NCI-H2107 treated with DMSO at 0.1 percent for 48 hours (cell line): ENCODE measurements at regions not wholly inside any gene's neighbourhood (a gene's known extent, or its start where the extent isn't known, plus 50 kb on each side); places are given as distances from the start of the nearest gene placed in this dataset.
"Not testable (repeated sequence)": the region's sequence is repeated elsewhere in the genome, so short reads cannot be mapped to it uniquely, and the experiment has no call there.

Experiments used
- DNase-seq: peaks from one replicate; lab custom pipeline; 2025; ENCODE audit not compliant: unreplicated experiment; lab: John Stamatoyannopoulos, UW

GRCh38 chr3:167106456-167106855 lies 273.6 kb downstream of the ZBBX start:
- DNase-seq: no peak

DNA sequence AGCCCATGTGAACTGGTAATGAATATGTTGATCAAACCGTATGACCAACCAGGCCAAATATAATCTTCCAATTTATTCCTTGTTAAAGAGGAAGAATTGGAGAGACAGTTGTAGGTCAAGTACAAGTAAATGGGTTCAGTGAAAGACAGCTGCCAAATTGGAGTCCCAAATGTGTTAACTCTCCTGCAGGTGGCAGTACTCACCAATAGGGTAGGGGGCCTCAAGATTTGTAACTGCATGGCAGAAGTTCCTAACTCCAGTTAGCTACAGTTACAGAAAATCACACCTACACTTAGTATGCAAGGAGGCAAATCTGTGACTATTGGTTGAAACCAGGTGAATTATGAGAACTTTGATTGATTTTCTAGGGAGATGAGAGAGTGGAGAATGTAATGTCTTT lies 278.0 kb downstream of the ZBBX start:
- no peak for DNase-seq

DNA sequence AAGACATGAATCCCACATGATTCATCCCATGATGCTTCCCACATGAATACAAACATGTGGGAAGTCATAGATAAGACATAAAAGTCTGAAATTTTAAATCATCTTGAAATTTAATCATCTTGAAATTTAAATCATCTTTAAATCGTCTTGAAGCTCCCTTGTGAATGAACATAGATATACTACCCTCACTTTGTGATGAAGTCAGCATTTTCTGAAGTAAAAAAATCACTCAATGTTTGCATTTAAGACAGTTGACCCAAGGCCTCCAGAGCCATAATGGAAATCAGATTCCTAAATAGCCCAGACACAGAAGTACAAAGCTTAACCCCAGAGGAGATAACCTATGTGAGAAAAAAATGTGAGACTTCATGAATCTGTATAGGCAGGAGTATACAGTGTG lies 279.4 kb downstream of the ZBBX start:
- no peak for DNase-seq

DNA sequence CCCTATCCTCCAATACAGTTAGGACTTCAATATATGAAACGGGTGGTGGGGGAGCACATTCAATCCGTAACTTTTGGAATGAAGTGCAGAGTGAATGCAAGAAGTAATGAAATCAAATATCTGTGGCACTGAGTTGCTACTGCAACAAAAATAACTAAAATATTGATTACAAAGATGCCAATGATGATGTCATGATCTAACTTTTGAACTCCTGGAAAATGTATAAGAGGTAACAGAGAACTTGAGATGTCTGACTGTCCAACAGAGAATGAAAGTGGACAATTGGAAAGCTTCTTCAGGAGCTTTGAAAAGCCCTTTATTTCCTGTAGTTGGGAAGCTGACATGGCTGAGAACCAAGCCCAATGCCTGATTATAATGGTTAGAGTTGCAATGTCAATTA lies 279.9 kb downstream of the ZBBX start:
- DNase-seq: no peak

DNA sequence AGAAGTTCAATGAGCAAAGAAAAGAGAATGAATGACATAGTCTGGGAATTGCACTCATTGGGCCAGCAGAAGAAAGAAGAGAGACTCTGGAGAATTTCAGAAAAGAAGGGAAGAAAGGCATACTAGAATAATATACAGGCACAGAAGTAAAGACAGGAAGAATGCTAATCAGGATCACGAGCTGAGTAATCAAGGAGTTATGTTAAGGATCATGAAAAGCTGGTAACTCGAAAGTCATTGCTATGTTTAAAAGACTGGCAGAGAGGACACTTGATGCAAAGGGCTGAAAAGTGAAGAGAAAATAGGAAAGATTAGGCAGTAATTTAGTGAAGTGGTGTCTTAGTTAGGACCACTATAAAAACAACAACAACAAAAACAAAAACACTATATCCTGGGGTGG lies 284.1 kb downstream of the ZBBX start:
- DNase-seq: no peak

- no peak for DNase-seq
Measured at GRCh38 chr3:167094632-167095031, 285.5 kb downstream of the ZBBX start.

DNA sequence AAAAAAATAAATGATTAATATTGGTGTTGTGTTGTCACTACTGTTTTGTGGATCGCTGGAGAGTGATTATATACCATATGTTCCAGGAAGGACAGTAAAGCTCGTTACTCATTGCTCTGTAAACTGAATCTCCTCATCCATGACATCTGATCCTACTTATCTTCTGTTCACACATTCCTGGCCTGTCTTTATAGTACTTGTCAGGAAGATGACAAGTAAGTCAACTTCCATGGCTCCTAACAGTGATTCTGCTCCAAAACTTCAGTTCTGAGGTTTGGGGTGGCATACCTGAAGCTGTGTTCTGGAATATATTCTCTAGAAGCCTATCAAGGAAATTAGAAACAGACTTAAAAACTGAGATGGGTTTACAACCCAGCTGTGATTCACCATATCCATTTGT lies 288.9 kb downstream of the ZBBX start:
- DNase-seq: no peak

- DNase-seq: no peak
Measured at GRCh38 chr3:167084545-167084944, 295.6 kb downstream of the ZBBX start.

- peak; percentile 7 for DNase-seq
Measured at GRCh38 chr3:167078070-167078622, 302.0 kb downstream of the ZBBX start.

GRCh38 chr3:167067787-167068161 lies 312.3 kb downstream of the ZBBX start:
- no peak for DNase-seq

GRCh38 chr3:167066977-167067786 lies 312.9 kb downstream of the ZBBX start:
- peak; percentile 52 for DNase-seq

DNA sequence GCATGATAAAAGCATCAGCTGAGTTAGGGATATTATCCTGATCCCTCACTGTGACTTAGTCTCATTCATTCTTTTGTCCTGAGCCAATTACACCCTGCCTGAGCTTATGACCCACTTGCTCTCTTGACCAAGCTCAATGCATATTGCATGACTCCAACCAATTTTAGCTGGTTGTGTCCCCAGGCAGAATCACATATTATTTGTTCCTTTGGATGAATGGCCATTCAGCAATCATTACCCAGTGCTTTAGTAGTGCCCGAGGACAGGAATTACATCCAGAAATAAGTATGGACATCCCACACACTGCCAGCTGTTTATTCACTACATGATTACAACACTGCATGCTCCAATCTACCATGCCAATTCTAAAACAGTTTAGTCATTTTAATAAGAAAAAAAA lies 322.5 kb downstream of the ZBBX start:
- DNase-seq: no peak

- no peak for DNase-seq
Measured at GRCh38 chr3:167054926-167055325, 325.2 kb downstream of the ZBBX start.

DNA sequence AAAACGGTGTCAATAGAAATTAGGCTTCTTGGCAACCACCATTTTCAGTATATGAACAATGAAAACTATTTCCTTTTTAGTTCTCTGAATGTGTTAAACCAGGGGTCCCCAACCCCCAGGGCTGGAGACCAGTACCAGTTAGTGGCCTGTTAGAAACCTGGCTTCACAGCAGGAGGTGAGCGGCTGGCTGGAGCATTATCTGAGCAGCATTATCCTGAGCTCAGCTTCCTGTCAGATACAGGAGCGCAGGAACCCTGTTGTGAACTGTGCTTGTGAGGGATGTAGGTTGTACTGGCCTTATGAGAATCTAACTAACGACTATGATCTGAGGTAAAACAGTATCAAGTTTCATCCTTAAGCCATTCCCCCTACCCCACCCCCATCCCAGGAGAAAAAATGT lies 328.7 kb downstream of the ZBBX start:
- no peak for DNase-seq

DNA sequence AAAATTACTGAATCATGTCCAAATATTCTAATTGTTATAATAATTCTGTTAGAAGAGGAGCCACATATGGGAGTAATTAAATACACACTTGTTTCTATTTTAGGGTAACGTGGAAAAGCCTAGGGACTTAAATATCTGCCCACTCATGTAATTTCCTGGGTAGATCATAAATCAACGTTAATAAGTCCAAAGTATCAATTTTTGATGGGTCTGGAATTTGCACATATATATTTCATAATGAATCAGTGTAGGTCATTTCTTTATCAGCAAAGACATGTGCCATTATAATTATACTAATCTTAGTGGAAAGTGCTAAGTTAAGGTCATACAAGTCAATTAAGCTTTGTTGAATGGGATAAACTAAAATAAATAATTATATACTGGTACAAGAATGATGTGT lies 346.2 kb downstream of the ZBBX start:
- DNase-seq: no peak

DNA sequence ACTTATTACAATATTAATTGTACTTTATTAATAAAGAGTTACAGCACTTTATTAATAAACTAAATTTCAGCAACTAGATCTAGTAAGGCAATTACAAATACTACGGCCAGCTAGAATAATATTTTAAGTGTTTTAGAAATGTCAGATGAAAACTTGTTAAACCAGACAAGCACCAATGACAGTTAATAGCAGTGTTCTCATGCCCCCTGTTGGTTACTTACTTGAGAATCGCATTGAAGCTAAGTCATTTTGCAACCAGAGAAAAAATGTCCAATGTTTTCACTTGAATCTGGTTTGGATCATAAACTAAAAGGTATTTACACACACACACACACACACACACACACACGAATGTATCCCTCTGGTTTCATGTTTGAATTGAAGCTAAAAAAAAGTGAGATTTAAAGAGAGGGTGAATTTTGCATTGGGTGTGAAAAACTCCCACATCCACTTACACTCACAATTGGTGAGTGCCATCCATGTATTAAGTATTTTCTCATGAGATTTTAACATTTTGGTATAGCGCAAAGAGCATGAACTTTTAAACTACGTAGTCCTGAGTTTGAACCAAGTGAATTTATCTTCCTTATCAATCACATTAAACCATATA lies 347.7 kb downstream of the ZBBX start:
- no peak for DNase-seq

DNA sequence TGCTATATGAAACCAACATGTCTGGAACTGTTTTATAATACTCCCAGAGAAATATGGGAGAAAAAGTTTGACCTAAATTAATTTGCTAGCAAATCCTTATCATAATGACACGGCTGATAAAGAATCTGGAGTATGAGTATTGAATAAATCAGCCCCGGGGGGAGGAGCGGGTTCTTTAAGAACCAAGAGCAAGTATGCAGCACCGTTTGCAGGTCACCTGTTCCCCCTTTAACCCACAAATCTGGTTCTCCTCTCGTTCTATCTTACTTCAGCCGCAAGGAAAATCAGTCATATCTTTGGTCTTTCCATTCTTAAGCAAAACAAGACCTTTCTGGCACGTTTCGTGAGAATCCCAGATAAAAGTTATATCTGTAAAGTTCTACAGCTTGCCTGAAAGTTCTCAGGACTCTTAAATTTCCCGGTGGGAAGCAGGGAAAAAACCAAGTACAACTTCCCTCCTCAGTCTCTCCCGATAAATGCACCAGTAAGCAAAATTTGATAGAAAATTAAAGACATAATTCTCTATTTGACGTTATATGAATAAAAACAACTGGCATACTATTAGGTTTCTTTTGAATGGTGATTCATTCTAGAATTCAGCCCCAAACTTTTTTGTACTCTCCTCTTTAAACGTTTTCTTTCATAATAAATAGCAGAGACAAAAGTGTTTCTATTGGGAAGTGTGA lies 348.6 kb downstream of the ZBBX start:
- DNase-seq: no peak

GRCh38 chr3:167030082-167030725 lies 349.9 kb downstream of the ZBBX start:
- DNase-seq: no peak

GRCh38 chr3:167019503-167019902 lies 360.6 kb downstream of the ZBBX start:
- DNase-seq: not testable (repeated sequence)

- not testable (repeated sequence) for DNase-seq
Measured at GRCh38 chr3:167018591-167019111, 361.4 kb downstream of the ZBBX start.

- no peak for DNase-seq
Measured at GRCh38 chr3:167012691-167013090, 367.4 kb downstream of the ZBBX start.
